ENCODE measurements at regions not wholly inside any gene's neighbourhood (a gene's known extent, or its start where the extent isn't known, plus 50 kb on each side); places are given as distances from the start of the nearest gene placed in this dataset.

- Mint-ChIP-seq H3K27ac (no peak overlapping the region), H3K4me1 (ENCODE audit: low read depth) (no peaks in the 10 kb centered on the region), H3K36me3 (ENCODE audit: low read depth) (no peaks in the 10 kb centered on the region), H3K4me3 (no peak overlapping the region), H3K27me3 (no peaks in the 10 kb centered on the region), H3K9me3 (peaks cover 12% of the 10 kb centered on the region)
- Histone ChIP-seq H3K27ac (ENCODE audit: low read depth in 1 of 2, low read length in 2 of 2) (no peak overlapping the region), H3K4me1 (ENCODE audit: insufficient read depth, low read length) (no peaks in the 10 kb centered on the region), H3K4me3 (ENCODE audit: low read length) (no peak overlapping the region), H3K36me3 (ENCODE audit: insufficient read depth, low read length) (no peaks in the 10 kb centered on the region), H3K9me3 (ENCODE audit: control insufficient read depth in 1 of 2, insufficient read depth in 1 of 2, low read length in 2 of 2) (no peaks in the 10 kb centered on the region), H3K27me3 (ENCODE audit: control insufficient read depth in 1 of 2, insufficient read depth in 2 of 2, low read length in 2 of 2) (no peaks in the 10 kb centered on the region)
- no peak for TF ChIP-seq CTCF (IDR thresholded peaks at IDR 0.05)
- POLR2A ChIA-PET = no interaction called here
- DNase-seq = no peak
- ATAC-seq (ENCODE audit: poor library complexity) = no peak
- CTCF ChIA-PET = no interaction called here
- intact Hi-C loops (cut with DNase I, micrococcal nuclease) = no loop called here
These were observed 275.5 kb downstream of the CDH19 start for GRCh38 chr18:66328296-66328878.

GRCh38 chr18:66325251-66325650, 278.6 kb downstream of the CDH19 start:
- Histone ChIP-seq H3K9me3 (ENCODE audit: control insufficient read depth in 1 of 2, insufficient read depth in 1 of 2, low read length in 2 of 2) (no peaks in the 10 kb centered on the region), H3K4me3 (ENCODE audit: low read length) (no peak overlapping the region), H3K27ac (ENCODE audit: low read depth in 1 of 2, low read length in 2 of 2) (no peak overlapping the region), H3K36me3 (ENCODE audit: insufficient read depth, low read length) (no peaks in the 10 kb centered on the region), H3K4me1 (ENCODE audit: insufficient read depth, low read length) (no peaks in the 10 kb centered on the region), H3K27me3 (ENCODE audit: control insufficient read depth in 1 of 2, insufficient read depth in 2 of 2, low read length in 2 of 2) (no peaks in the 10 kb centered on the region)
- ATAC-seq (ENCODE audit: poor library complexity) (no peak), DNase-seq (no peak)
- Mint-ChIP-seq H3K4me1 (ENCODE audit: low read depth) (no peaks in the 10 kb centered on the region), H3K27ac (no peak overlapping the region), H3K36me3 (ENCODE audit: low read depth) (no peaks in the 10 kb centered on the region), H3K4me3 (no peak overlapping the region), H3K9me3 (peaks cover 7% of the 10 kb centered on the region), H3K27me3 (no peaks in the 10 kb centered on the region)
- intact Hi-C loops (cut with DNase I, micrococcal nuclease) = no loop called here
- POLR2A ChIA-PET = no interaction called here
- CTCF ChIA-PET = no interaction called here
- no peak for TF ChIP-seq CTCF (IDR thresholded peaks at IDR 0.05)

GRCh38 chr18:66324616-66325015, 279.3 kb downstream of the CDH19 start:
- Mint-ChIP-seq H3K4me3 (no peak overlapping the region), H3K4me1 (ENCODE audit: low read depth) (no peaks in the 10 kb centered on the region), H3K27me3 (no peaks in the 10 kb centered on the region), H3K9me3 (peaks cover 7% of the 10 kb centered on the region), H3K36me3 (ENCODE audit: low read depth) (no peaks in the 10 kb centered on the region), H3K27ac (no peak overlapping the region)
- no peaks in the 10 kb centered on the region for H3K36me3 ChIP-seq (ENCODE audit: insufficient read depth, low read length)
- no peaks in the 10 kb centered on the region for H3K27me3 ChIP-seq (ENCODE audit: control insufficient read depth in 1 of 2, insufficient read depth in 2 of 2, low read length in 2 of 2)
- no peak for TF ChIP-seq CTCF (IDR thresholded peaks at IDR 0.05)
- ChIA-PET POLR2A (no interaction called here), CTCF (no interaction called here)
- intact Hi-C loops (cut with DNase I, micrococcal nuclease) = no loop called here
- H3K9me3 ChIP-seq (ENCODE audit: control insufficient read depth in 1 of 2, insufficient read depth in 1 of 2, low read length in 2 of 2) = no peaks in the 10 kb centered on the region
- no peaks in the 10 kb centered on the region for H3K4me1 ChIP-seq (ENCODE audit: insufficient read depth, low read length)
- ATAC-seq (ENCODE audit: poor library complexity) (no peak), DNase-seq (no peak)
- H3K27ac ChIP-seq (ENCODE audit: low read depth in 1 of 2, low read length in 2 of 2) = no peak overlapping the region
- H3K4me3 ChIP-seq (ENCODE audit: low read length) = no peak overlapping the region
